ENCODE measurements at regions not wholly inside any gene's neighbourhood (a gene's known extent, or its start where the extent isn't known, plus 50 kb on each side); places are given as distances from the start of the nearest gene placed in this dataset.

DNA sequence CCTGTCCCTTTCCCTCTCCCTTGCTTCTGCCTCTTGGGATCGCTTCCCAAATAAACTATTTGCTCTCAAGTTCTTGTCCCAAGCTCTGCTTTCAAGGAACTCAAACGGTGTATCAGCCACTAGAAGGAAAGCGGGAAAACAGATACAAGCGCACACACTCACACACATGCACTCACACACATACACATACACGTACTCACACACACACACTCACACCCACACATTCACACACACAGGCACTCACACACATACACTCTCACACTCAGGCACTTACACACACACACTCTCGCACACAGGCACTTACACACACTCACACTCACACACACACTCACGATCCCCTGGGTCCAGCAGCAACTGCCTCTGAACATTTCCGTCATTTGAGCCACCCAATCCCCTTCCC is 121.9 kb downstream of the RAB11FIP2 start:
- DNase-seq (ENCODE audit: low read depth, low spot score), result no peak

DNA sequence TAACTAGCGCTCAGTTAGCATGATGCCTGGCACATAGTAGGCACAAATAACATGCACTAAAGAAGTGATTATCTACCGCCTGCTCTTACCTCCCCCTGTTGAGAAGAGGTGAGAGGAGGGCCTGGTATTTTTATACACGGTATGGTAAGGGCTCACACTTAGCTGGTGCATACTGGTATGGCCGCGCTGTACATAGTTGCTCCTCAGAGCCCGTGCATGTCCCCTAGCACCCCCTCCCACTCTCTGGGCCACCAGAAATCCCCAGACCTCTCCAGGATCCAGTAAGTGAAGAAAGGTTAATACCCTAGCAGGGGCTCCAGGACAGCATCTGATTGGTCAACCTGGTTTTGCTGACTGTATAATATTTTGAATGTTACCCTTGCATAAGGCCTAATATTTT is 121.4 kb downstream of the RAB11FIP2 start:
- no peak for DNase-seq (ENCODE audit: low read depth, low spot score)

DNA sequence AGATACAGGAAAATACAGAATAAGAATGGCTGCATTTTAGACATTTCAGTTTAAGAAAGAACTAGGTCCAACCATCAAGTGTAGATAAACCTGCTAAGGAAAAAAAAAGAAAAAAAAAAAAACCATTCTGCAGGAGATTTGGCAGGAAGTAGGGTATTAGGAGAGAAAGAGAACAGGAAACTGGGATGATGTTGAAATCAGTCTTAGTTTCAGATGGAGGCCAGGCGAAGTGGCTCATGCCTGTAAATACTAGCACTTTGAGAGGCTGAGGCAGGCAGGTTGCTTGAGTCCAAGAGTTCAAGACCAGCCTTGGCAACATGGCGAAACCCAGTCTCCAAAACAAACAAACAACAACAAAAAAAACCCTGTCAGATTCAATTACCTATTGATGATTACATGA is 120.2 kb downstream of the RAB11FIP2 start:
- no peak for DNase-seq (ENCODE audit: low read depth, low spot score)

DNA sequence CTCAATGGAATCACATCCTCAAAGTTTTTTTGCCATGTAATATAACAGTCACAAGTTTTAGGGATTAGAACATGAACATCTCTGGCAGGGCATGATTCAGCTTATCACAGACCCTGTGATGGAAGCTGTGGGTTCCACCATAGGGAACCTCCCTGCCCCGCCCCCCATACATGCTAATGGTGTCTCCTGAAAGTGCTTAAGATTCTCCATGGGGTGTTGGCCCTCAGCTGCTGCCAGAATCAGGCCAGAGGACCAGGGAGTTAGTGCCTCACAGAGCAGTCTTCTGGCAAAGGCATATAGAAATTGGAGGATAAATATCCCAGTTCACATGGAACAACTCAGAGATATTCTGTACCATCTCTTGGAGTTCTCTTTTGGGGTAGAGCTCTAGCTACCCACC is 119.4 kb downstream of the RAB11FIP2 start:
- no peak for DNase-seq (ENCODE audit: low read depth, low spot score)

DNA sequence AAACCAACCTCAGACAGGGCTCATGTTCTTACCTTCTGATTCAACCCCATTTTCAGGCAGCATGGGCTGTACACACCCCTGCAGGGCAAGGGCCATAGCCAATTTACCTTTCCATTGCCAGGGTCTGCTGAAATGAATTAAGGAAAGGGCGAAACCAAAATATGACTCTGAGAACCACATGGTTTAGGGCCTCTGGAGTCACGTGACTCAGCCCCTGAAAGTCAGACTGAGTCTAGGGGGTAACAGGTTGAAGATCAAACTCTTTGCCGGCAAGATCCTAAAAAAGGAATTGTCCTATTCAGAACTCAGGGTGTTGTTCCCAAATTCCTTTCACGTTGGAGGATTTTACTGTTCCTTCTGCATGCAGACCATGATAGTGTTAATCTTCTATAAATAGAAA is 118.9 kb downstream of the RAB11FIP2 start:
- DNase-seq (ENCODE audit: low read depth, low spot score), result no peak

DNA sequence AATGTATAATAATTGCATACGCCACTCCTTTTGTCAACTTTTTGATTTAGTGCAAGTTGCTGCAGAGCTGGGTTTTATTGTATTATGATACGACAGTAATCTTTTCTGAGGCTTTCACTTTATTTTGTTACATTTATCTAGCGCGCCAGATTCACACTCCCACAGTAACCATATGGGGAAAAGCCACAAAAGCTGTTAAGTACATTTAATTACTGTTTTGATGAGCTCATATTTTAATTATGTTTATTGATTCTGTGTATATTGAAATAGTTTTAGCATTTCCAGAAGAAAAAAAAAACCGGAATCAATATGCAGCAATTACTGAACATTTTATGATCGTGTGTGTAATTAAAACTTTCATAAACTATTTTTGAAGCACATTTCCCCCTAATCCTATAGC is 118.5 kb downstream of the RAB11FIP2 start:
- DNase-seq (ENCODE audit: low read depth, low spot score), result no peak

DNA sequence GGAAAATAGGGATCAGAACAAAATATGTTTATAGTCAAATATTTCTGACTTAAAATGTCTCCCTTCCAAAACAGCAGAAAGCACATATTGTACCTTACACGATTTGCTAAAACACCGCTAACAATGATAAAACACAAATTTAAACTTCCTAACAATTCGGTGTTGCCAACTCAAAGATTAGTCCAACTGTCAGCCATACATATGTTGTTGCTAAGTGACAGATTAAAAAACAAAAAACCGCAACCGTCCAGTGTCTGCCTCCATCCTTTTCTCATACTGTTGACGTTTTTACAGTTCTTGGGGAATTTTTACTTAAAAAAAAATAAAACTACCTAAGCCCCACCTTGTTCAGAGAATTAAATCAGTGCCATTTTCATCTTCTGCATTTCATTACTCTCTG is 118.0 kb downstream of the RAB11FIP2 start:
- no peak for DNase-seq (ENCODE audit: low read depth, low spot score)

DNA sequence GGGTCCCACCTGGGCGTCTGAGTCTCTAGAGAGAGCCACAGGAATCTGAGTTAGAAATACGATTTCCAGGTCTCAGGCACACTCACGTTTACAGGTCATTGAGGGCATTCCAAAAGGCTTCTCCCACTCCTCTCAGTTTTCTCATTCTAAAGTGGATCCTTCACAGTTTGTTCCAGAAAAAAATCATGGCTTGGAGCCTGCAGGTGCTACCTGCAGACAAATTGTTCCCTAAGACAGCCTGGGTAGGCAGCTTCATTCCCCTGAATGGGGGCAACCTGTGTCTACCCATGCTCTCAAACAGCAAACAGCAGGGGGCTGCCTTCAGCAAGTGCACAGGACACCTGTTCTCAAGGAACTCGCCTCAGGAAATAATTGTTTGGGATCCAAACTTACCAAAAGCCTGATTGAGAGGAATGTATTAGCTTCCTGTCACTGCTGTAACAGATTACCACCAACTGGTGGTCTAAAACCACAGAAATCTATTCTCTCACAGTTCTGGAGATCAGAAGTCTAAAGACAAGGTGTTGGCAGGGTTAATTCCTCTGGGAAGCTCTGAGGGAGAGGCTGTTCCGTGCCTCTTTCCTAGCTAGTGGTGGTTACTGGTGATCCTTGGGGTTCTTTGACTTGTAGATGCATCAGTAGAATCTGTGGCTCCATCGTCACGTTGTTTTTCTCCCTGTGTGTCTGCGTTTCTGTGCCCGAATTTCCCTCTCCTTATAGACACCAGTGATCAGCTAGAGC is 117.2 kb downstream of the RAB11FIP2 start:
- DNase-seq (ENCODE audit: low read depth, low spot score), result peak; percentile 15

DNA sequence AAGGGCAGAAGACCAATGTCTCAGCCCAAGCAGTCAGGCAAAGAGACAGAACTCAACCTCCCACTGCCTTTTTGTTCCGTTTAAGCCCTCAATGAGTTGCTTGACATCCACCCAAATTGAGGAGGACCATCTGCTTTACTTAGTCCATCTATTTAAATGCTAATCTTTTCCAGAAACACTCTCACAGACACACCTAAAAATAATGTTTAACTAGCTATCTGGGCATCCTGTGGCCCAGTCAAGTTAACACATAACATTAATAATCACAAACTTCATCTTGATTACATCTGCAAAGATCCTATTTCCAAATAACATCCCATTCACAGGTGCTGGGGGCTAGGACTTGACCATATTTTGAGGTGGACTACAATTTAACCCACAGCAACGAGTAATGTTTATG is 115.7 kb downstream of the RAB11FIP2 start:
- no peak for DNase-seq (ENCODE audit: low read depth, low spot score)

DNA sequence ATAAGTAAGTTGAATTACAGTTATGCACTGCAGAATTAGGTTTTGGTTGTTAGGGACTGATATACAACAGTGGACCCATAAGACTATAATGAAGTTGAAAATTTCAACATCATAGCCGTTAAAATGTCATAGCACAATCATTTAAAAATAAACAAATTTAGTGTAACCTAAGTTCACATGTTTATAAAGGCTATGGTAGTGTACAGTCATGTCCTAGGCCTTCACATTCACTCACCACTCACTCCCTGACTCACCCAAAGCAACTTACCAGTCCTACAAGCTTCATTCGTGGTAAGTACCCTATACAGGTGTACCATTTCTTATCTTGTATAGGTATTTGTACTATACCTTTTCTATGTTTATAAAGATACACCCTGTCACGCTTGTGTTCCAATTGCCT is 113.7 kb downstream of the RAB11FIP2 start:
- DNase-seq (ENCODE audit: low read depth, low spot score), result no peak

DNA sequence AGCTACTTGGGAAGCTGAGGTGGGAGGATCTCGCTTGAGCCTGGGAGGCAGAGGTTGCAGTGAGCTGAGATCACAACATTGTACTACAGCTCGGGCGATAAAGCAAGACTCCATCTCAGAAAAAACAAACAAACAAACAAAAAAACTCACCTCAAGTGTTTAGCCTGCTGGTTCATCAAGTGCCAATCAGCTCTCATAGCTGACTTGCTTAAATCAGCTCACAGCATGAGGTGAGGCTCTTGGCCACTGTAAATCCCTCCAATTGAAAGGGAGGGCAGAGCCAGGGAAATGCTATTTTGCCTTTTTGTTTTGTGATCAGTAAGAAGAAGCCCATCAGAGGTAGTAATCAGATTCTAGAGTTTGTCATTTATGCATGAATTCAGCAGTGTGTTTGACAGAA is 112.3 kb downstream of the RAB11FIP2 start:
- peak; percentile 10 for DNase-seq (ENCODE audit: low read depth, low spot score)

DNA sequence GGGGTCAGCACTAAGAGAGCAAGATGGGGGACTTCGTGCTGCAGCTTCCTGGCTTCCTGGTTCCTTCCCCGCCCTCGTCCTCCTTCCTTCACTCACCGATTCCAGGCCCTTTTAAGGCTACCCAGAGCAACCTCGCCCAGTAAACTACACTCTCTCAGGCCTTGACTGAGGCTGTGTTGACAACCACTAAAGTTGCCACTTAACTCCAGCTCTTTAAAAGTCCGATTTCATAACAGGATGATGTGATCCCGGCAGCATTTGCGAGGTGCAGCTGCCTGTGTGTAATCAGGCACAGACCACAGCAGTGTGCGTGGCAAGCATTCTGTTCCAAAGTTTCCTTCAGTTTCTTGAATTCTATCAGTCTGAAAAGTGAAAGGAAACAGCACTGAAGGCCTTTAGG is 110.6 kb downstream of the RAB11FIP2 start:
- peak; percentile 5 for DNase-seq (ENCODE audit: low read depth, low spot score)

DNA sequence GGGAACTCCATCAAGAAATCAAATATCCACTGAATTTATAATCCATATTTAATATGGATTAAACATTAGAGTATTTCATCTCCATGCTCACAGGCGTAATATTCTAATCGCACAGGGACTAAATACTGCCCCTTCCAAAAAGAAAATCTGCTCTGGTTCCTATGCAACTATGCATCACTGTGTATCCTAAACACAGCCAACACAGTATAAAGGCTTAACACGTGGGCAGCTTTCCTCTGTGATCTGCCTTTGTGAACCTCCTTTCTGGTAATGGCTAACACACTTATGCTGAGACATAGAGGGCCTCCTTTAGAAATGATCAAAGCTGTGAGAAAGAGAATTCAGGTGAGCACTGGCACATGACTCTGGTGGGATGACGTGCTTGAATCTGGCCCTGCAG is 110.2 kb downstream of the RAB11FIP2 start:
- no peak for DNase-seq (ENCODE audit: low read depth, low spot score)

DNA sequence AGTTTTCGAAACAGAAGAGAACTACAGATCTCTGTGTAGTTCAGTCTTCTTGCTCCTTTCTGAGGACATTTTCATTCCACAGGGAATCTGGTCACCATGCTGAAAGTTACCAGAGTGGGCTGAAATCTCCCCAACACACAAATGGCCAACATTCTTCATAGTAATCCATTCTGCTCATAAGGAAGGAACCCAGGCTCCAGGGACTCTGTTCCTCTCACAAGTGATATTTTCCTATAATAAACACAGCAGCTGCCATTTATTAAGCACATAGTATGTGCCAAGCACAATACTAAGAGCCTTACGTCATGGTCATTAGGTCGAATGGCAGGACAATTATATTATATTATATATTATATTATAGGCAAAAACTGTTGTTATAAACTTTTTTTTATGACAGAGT is 109.8 kb downstream of the RAB11FIP2 start:
- no peak for DNase-seq (ENCODE audit: low read depth, low spot score)

DNA sequence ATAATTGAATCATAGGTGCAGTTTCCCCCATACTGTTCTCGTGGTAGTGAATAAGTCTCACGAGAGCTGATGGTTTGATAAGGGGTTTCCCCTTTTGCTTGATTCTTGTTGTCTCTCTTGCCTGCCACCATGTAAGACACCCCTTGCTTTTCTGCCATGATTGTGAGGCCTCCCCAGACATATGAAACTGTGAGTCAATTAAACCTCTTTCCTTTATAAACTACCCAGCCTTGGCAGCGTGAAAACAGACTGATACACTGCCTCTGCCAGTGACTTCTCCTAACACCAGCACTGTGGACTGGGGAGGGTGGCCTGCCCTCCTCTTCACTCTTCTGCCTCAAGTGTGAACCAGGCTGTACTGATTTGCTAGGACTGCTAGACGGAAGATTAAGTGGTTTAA is 108.6 kb downstream of the RAB11FIP2 start:
- DNase-seq (ENCODE audit: low read depth, low spot score), result no peak

DNA sequence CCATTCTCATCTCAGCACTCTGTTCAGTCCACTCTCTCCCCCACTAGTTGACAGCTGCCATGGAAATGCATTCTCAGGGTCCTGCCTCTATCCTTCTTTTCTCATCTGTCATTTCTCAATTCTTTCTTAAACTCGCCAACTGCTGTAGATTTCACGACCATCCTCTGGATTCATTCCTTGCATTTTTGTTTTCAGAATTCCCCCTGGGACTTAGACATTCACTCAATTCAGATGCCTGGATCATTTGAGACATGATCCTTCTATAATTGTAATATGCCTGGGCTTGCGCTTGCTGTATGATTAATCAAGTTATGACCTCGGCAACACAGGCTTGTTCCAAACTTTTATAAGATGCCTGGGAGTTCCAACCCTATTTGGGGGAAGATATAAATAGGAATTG is 104.5 kb downstream of the RAB11FIP2 start:
- DNase-seq (ENCODE audit: low read depth, low spot score), result no peak

DNA sequence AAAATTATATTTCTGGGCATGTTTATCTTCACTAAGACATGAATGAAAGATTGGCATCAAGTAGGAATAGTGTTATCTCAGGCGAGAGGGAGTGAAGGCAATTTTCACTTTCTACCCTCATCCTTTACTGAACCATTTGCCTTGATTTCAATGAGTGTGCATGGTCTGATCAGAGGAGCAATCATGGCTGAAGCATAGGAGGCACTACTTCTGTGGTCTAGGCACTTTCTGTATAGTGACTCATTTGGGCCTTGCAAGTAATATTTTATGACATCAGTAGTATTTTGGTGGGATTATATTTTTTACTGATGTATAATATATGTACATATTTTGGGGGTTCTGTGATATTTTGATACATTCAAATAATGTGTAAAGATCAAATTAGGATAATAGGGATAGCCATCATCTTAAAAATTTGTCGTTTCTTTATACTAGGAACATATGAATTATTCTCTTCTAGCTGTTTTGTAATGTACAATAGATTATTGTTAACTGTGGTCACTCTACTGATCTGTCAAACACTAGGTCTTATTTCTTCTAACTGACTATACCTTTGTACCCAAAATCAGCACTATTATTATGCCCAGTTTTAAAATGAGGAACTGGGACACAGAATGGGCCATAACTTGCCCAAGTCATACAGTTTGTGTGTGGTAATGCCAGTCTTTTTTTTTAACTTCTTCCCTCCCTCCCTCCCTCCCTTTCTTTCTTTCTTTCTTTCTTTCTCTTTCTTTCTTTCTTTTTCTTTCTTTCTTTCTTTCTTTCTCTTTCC is 101.9 kb downstream of the RAB11FIP2 start:
- DNase-seq (ENCODE audit: low read depth, low spot score), result no peak

DNA sequence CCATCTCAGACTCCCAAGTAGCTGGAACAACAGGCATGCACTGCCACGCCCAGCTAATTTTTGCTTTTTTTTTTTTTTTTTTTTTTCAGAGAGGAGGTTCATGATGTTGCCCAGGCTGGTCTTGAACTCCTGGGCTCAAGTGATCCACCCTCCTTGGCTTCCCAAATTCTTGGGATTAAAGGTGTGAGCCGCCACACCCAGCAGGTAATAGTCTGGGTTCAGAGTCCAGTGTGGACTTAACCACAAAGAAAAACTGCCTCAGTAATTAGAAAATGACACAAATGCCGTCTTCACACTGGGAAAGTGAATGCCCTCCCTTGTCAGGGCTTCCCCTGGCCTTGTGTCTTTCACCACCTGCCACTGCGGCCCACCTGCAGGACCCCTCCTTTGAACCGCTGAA is 101.1 kb downstream of the RAB11FIP2 start:
- no peak for DNase-seq (ENCODE audit: low read depth, low spot score)

DNA sequence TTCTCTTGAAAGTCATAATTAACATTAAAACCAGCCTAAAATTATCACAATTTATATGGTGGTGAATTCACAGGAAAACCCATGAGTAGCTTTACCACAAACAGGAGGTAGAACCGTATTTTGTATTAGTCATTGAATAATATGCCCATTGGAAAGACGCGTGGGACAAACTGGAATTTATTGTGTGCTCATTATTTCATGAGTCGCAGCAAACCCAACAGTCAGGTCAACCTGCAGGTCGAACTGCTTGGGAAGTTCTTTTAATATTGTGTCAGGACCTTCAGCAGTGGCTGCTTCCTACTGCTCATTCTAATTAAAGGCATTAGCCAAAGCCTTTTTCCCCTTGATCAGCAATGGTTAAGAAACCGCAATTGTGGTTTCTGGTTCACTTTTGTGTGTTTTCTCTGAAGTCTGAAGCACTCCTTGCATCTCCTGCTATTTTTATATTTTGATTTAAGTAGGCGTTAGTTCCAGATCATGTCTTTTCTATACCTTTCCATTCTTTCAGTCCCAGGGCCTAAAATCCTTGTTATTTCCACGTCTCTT is 100.1 kb downstream of the RAB11FIP2 start:
- DNase-seq (ENCODE audit: low read depth, low spot score), result no peak

DNA sequence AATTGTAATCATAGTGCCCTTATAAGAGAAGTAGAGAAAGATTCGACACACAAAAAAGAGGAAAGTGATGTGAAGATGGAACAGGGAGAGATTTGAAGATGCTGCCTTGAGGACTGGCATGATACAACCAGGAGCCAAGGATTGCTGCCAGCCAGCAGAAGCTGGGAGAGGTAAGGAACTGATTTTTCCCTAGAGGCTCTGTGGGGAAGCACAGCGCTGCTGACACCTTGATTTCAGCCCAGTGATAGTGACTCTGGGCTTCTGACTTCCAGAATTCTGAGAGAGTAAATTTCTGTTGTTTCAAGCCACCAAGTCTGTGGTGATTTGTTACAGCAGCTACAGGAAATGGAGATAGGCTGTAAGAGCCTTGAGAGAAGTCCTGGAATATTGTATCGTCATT is 98.2 kb downstream of the RAB11FIP2 start:
- DNase-seq (ENCODE audit: low read depth, low spot score), result no peak

DNA sequence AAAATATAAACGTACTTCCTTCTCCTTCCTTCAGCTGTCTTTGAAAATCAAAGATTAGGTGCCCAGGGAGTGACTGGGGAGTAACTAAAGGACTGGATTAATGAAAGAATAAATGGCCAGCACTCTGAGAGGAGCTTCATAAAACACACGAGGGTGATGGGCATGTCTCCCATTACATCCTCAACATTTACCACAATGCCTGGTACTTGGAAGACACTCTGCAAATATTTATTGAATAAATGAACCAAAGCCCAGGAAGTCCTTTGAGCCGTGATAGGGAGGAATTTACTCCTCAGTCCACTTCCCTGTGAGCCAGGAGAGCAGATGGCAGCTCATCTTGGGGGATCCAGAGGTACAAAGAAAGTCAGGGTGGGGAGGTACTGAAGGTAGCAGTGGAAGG is 96.3 kb downstream of the RAB11FIP2 start:
- no peak for DNase-seq (ENCODE audit: low read depth, low spot score)

Data from ELF-1 (cell line).